Upper lobe of left lung (tissue), 6 donors: ENCODE measurements at regions not wholly inside any gene's neighbourhood (a gene's known extent, or its start where the extent isn't known, plus 50 kb on each side); places are given as distances from the start of the nearest gene placed in this dataset.

ENCODE experiments used
- ATAC-seq, 2 donors: fragments of 200-7000 bp; cut with Tn5 transposase; one replicate each; pipeline ENCODE4 v1.9.1; 2022; ENCODE audit warnings: mild to moderate bottlenecking in 2 of 2, moderate library complexity in 2 of 2; ENCODE audit not compliant: low FRiP score in 2 of 2
- DNase-seq, 2 donors: peaks; one replicate each; pipeline ENCODE4 v3.0.0-alpha.2; 2019 to 2020
- H3K27ac ChIP-seq, 4 donors: fragments of 200-600 bp; sonication (generic); one replicate each; pipeline ENCODE4 v1.5.1; 2016 to 2019
- H3K27me3 ChIP-seq, 4 donors: fragments of 200-600 bp; sonication (generic); one replicate each; pipeline ENCODE4 v1.5.1; 2017 to 2019
- H3K36me3 ChIP-seq, 4 donors: fragments of 200-600 bp; sonication (generic); one replicate each; pipeline ENCODE4 v1.5.1; 2016 to 2019
- H3K4me1 ChIP-seq, 4 donors: fragments of 200-600 bp; sonication (generic); one replicate each; pipeline ENCODE4 v1.5.1; 2018 to 2019
- H3K4me3 ChIP-seq, 4 donors: fragments of 200-600 bp; sonication (generic); one replicate each; pipeline ENCODE4 v1.5.1; 2017 to 2019; ENCODE audit warnings: mild to moderate bottlenecking in 2 of 4, moderate library complexity in 1 of 4
- H3K9me3 ChIP-seq, 4 donors: fragments of 200-600 bp; sonication (generic); one replicate each; pipeline ENCODE4 v1.5.1; 2018 to 2019
- CTCF ChIP-seq, 6 experiments: fragments of 450-650 bp in 4 of 6; fragments of 200-600 bp in 2 of 6; sonication (generic) in 2 of 6; IDR thresholded peaks; one replicate each; pipeline ENCODE4 v1.5.1; 2016 to 2019; ENCODE audit warnings: antibody characterized with exemption in 6 of 6
- EP300 ChIP-seq, 4 donors: sonication (generic); formaldehyde crosslinking; IDR thresholded peaks; one replicate each; pipeline ENCODE4 v1.5.1; 2017; ENCODE audit warnings: antibody characterized with exemption in 4 of 4, control low read depth in 2 of 4
- POLR2A ChIP-seq, 4 donors: fragments of 450-650 bp; IDR thresholded peaks; one replicate each; pipeline ENCODE4 v1.5.1; 2016 to 2017; ENCODE audit warnings: antibody characterized with exemption in 4 of 4, mild to moderate bottlenecking in 2 of 4
- POLR2AphosphoS5 ChIP-seq, 2 donors: sonication (generic); formaldehyde crosslinking; IDR thresholded peaks; one replicate each; pipeline ENCODE4 v1.5.1; 2017; ENCODE audit warnings: antibody characterized with exemption in 2 of 2
- WGBS, 2 donors: methylation state at CpG; one replicate each; pipeline ENCODE4 v1.1.5; 2017 to 2018; 5-methylcytosine and 5-hydroxymethylcytosine counted together
- donor health status: DM: no; HTN: no; CAD: no; lungs with moderate emphysema.
- donor health status: DM: no; HTN: yes; CAD: no; lungs with severe emphysema.

GRCh38 chr2:201973305-201973928, 60.2 kb upstream of the FZD7 start:
- no peaks in the 10 kb centered on the region for H3K27me3 ChIP-seq
- no peak overlapping the region for H3K27ac ChIP-seq
- H3K4me3 ChIP-seq: no peak overlapping the region
- no peaks in the 10 kb centered on the region for H3K4me1 ChIP-seq
- no peaks in the 10 kb centered on the region for H3K36me3 ChIP-seq
- no peak for DNase-seq
- no peak for ATAC-seq
- 83 to 89% methylated on average over 10 of the region's 10 CpGs for WGBS, 2 donors
- TF ChIP-seq POLR2A (IDR thresholded peaks at IDR 0.05): no peak
- no peak for TF ChIP-seq POLR2AphosphoS5 (IDR thresholded peaks at IDR 0.05)
- TF ChIP-seq EP300 (IDR thresholded peaks at IDR 0.05): no peak
- no peak for TF ChIP-seq CTCF (IDR thresholded peaks at IDR 0.05)
- H3K9me3 ChIP-seq: no peaks in the 10 kb centered on the region

GRCh38 chr2:201974171-201975100, 59.2 kb upstream of the FZD7 start:
- Histone ChIP-seq H3K4me1 (no peaks in the 10 kb centered on the region), H3K27me3 (no peaks in the 10 kb centered on the region), H3K4me3 (no peak overlapping the region), H3K9me3 (no peaks in the 10 kb centered on the region), H3K36me3 (no peaks in the 10 kb centered on the region), H3K27ac (no peak overlapping the region)
- DNase-seq: no peak
- TF ChIP-seq POLR2A (IDR thresholded peaks at IDR 0.05) (no peak), CTCF (IDR thresholded peaks at IDR 0.05) (no peak), POLR2AphosphoS5 (IDR thresholded peaks at IDR 0.05) (no peak), EP300 (IDR thresholded peaks at IDR 0.05) (no peak)
- ATAC-seq: no peak
- 59 to 69% methylated on average over 12 of the region's 12 CpGs for WGBS, 2 donors

GRCh38 chr2:201975434-201975833, 58.2 kb upstream of the FZD7 start:
- TF ChIP-seq EP300 (IDR thresholded peaks at IDR 0.05) (no peak), POLR2A (IDR thresholded peaks at IDR 0.05) (no peak), CTCF (IDR thresholded peaks at IDR 0.05) (no peak), POLR2AphosphoS5 (IDR thresholded peaks at IDR 0.05) (no peak)
- H3K9me3 ChIP-seq: no peaks in the 10 kb centered on the region
- WGBS, 2 donors: 93 to 95% methylated on average over 8 of the region's 8 CpGs
- no peak for DNase-seq
- no peaks in the 10 kb centered on the region for H3K36me3 ChIP-seq
- no peak overlapping the region for H3K27ac ChIP-seq
- H3K4me1 ChIP-seq: no peaks in the 10 kb centered on the region
- no peak overlapping the region for H3K4me3 ChIP-seq
- no peak for ATAC-seq
- no peaks in the 10 kb centered on the region for H3K27me3 ChIP-seq

- H3K27me3 ChIP-seq: no peaks in the 10 kb centered on the region
- ATAC-seq: no peak
- DNase-seq: no peak
- 94 to 96% methylated on average over 3 of the region's 3 CpGs for WGBS, 2 donors
- H3K4me3 ChIP-seq: no peak overlapping the region
- no peaks in the 10 kb centered on the region for H3K9me3 ChIP-seq
- H3K4me1 ChIP-seq: no peaks in the 10 kb centered on the region
- no peak overlapping the region for H3K27ac ChIP-seq
- TF ChIP-seq POLR2A (IDR thresholded peaks at IDR 0.05) (no peak), CTCF (IDR thresholded peaks at IDR 0.05) (no peak), EP300 (IDR thresholded peaks at IDR 0.05) (no peak), POLR2AphosphoS5 (IDR thresholded peaks at IDR 0.05) (no peak)
- H3K36me3 ChIP-seq: no peaks in the 10 kb centered on the region
These were observed 57.6 kb upstream of the FZD7 start for GRCh38 chr2:201975964-201976612.
